22Rv1 (cell line): ENCODE measurements at regions not wholly inside any gene's neighbourhood (a gene's known extent, or its start where the extent isn't known, plus 50 kb on each side); places are given as distances from the start of the nearest gene placed in this dataset.

Source experiments
- H3K27ac ChIP-seq: fragments of 450-650 bp; 2 replicates; pipeline ENCODE4 v1.5.1; 2017
- ZFX ChIP-seq: fragments of 450-650 bp; IDR thresholded peaks from 2 replicates; pipeline ENCODE4 v1.6.1; 2017; ENCODE audit warnings: antibody characterized with exemption, borderline replicate concordance
- TF ChIP-seq, protein P1 (sequence below): fragments of 450-650 bp; IDR thresholded peaks from 2 replicates; pipeline ENCODE4 v1.5.1; 2017; ENCODE audit warnings: mild to moderate bottlenecking

DNA sequence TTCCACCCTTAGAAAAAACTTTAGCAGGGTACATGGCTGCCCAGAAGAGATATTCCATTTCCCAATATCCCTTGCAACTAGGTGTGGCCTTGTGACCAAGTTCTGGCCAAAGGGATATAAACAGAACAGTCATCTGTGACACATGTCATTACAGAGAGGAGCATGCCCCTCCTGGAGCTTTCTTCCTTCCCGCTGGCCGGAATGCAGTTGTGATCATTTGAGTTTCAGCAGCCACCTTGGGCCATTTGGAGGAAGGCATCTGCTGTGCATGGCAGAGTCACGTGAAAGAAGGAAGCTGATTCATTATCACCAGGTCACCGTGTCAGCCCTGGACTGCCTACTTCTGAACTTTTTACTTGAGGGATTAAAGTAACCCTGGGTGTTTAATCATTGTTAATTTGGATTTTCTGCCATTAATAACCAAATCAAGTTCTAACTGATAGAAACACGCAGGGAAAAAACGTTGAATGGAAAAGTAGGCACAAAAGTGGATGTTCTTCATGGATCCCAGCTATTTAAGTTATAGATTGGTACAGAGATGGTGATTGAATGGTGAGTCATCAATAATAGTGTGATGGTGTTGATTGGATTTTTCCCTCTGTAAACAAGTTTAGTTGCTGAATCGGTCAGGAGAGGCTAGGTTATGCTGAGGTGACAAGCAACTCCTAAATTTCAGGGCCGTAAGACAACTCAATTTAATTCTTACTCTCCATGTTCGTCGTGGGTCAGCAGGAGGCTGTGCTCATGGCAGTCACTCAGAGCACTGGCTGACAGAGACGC lies 80.7 kb upstream of the CCDC167 start:
- H3K27ac ChIP-seq: no peak overlapping the region
- TF ChIP-seq, protein P1, sequence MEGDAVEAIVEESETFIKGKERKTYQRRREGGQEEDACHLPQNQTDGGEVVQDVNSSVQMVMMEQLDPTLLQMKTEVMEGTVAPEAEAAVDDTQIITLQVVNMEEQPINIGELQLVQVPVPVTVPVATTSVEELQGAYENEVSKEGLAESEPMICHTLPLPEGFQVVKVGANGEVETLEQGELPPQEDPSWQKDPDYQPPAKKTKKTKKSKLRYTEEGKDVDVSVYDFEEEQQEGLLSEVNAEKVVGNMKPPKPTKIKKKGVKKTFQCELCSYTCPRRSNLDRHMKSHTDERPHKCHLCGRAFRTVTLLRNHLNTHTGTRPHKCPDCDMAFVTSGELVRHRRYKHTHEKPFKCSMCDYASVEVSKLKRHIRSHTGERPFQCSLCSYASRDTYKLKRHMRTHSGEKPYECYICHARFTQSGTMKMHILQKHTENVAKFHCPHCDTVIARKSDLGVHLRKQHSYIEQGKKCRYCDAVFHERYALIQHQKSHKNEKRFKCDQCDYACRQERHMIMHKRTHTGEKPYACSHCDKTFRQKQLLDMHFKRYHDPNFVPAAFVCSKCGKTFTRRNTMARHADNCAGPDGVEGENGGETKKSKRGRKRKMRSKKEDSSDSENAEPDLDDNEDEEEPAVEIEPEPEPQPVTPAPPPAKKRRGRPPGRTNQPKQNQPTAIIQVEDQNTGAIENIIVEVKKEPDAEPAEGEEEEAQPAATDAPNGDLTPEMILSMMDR: no peak
- TF ChIP-seq ZFX: no peak

DNA sequence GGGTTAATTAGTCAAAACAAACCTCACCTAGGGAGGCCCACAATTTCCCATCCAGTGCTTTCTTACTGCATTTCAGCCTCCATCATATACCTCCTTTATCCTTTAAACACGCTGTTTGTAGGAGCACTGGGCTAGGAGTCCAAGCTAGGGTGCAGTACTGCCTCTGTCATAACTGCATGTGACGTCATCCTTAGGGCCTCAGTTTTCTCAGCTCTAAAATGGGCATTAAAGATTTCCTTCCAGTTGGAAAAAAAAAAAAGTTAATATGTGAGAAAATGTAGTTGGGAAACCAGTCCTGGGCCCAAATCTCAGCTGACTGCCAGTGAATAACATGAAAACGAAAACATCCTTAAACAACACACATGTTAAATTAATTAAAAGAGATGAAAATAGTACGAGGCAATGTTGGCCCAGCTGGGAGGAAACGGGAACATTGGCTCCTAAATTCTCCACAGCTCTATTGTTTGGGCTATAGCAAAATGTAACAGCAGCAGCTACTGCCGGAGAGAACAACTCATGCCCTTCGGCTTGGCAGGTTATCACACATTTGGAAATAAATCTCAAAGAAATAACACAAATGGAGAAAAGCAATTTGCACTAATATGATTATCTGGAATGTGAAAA lies 79.9 kb upstream of the CCDC167 start:
- no peak for TF ChIP-seq ZFX
- TF ChIP-seq, protein P1: no peak
- H3K27ac ChIP-seq: no peak overlapping the region

DNA sequence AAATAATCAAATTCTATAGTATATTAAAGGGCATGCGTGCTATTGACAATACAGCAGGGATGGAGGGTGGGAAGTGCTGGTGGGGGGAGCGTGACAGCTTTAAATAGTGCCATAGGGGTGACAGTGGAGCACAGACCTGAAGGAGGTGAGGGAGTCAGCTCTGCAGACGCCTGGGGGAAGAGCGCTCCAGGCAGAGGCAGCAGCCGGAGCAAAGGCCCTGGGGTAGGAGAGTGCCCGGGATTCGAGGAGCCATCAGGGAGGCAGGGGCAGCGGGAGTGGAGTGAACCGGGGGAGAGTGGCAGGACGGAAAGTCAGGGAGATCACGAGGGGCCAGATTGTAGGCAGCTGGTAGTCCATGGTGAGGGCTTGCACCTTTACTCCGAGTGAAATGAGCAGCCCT lies 78.4 kb upstream of the CCDC167 start:
- TF ChIP-seq, protein P1: no peak
- no peak for TF ChIP-seq ZFX
- no peak overlapping the region for H3K27ac ChIP-seq

DNA sequence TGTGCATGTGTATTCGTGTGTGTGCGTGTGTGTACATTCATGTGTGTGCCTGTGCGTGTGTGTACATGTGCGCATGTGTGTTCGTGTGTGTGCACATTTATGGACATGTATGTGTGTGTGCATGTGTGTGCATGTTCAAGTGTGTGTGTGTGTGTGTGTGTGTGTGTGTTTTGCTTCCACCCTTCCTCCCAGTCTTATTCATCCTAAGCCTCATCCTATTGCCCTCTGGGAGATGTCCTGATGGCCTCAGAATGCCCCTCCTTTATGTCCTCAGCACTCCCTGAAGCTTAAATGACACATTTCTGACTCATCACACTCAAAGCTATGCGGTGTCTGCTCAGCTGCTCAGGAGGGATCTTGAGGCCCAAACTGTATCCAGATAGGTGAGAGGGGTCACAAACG lies 76.6 kb upstream of the CCDC167 start:
- no peak overlapping the region for H3K27ac ChIP-seq
- TF ChIP-seq, protein P1: no peak
- TF ChIP-seq ZFX: no peak

DNA sequence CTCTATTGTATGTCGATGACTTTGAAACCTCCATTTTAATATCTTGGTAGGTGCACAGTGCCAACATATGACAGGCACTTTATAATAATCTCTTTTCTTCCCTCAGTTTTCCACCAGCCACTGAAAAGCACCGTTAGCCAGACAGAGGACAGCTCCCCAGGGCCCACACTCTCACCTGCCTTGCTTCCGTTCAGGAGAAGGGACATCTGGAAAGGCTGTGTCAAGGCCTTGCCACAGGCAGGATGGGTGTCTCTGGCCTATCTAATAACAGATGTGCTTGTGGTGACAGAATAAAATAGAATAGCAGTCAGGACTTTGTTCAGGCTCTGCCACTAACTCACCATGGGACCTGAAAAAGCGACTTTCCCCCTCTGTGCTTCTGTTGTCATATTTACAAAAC lies 75.5 kb upstream of the CCDC167 start:
- no peak for TF ChIP-seq ZFX
- TF ChIP-seq, protein P1: no peak
- no peak overlapping the region for H3K27ac ChIP-seq

DNA sequence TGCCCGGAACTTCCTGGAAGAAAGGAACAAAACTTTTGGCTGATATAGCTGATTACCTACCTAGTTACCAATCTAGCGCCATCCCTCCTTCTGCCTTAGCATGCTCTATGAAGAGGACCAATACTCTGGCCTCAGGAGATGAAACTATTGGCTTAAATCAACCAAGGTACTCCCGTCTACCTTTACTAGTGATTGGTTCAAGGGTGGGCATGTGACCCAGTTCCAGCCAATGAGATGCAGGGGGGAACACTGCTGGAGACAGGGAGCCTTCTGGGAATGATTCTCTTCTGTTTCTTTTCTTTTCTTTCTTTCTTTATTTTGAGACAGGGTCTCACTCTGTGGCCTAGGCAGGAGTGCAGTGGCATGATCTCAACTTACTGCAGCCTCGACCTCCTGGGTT lies 72.6 kb upstream of the CCDC167 start:
- H3K27ac ChIP-seq: no peak overlapping the region

More for the DNA sequence above, 72.6 kb upstream of the CCDC167 start:
- TF ChIP-seq, protein P1: no peak
- no peak for TF ChIP-seq ZFX
